A673 (cell line): ENCODE measurements at regions not wholly inside any gene's neighbourhood (a gene's known extent, or its start where the extent isn't known, plus 50 kb on each side); places are given as distances from the start of the nearest gene placed in this dataset.

Source experiments
- CTCF ChIP-seq: fragments of 300-800, 200-600 bp; sonication (generic); conservative IDR thresholded peaks from 2 replicates; pipeline ENCODE4 v1.5.1; 2017; ENCODE audit warnings: low read depth, mild to moderate bottlenecking, antibody characterized with exemption, low read length, moderate library complexity, mixed read lengths
- EZH2 ChIP-seq: fragments of 200-600 bp; sonication (generic); IDR thresholded peaks from 2 replicates; pipeline ENCODE4 v1.6.1; 2017; ENCODE audit warnings: borderline replicate concordance, low read depth, mild to moderate bottlenecking, mixed read lengths, antibody characterized with exemption, low read length; ENCODE audit not compliant: poor library complexity, severe bottlenecking

GRCh38 chr13:99765869-99766268 is 205.7 kb downstream of the ZIC5 start:
- TF ChIP-seq CTCF, result no peak
- TF ChIP-seq EZH2, result no peak
